SK-N-SH treated with all-trans-retinoic acid at 6 μM for 48 hours (cell line): ENCODE measurements at regions not wholly inside any gene's neighbourhood (a gene's known extent, or its start where the extent isn't known, plus 50 kb on each side); places are given as distances from the start of the nearest gene placed in this dataset.

ENCODE experiments used
- CSDC2 ChIP-seq: fragments of 250-450 bp; sonication (Bioruptor Pico); IDR thresholded peaks from 2 replicates; pipeline ENCODE4 v1.5.0; 2020; ENCODE audit warnings: mild to moderate bottlenecking, moderate library complexity
- ESRRG ChIP-seq: fragments of 250-450 bp; sonication (Bioruptor Pico); IDR thresholded peaks from 2 replicates; pipeline ENCODE4 v1.6.1; 2021; ENCODE audit warnings: mild to moderate bottlenecking
- TCF4 ChIP-seq: fragments of 250-450 bp; sonication (Bioruptor Pico); IDR thresholded peaks from 2 replicates; pipeline ENCODE4 v1.8.0; 2021; ENCODE audit warnings: mild to moderate bottlenecking, moderate library complexity, borderline replicate concordance
- TF ChIP-seq, protein P1 (sequence below): fragments of 250-450 bp; sonication (Bioruptor Pico); IDR thresholded peaks from 2 replicates; pipeline ENCODE4 v1.5.1; 2021; ENCODE audit warnings: mild to moderate bottlenecking, moderate library complexity

DNA sequence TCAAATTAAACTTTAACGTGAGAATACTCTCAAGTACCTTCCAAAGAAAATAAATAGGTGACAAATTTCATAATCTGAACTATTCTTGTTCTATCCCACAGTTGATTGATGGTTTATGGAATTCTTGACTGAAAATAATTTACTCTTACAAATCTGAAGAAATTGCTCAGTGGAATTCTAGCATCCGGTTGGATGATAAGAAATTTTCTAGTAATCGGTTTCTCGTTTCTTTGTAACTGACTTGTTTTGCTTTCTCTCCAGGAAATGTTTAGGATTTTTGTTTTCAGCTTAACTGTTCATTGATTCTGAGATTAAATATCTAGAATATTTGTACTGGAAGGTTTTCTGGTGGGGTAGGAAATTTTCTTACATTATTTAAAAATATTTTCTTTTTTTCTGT is 558.9 kb upstream of the ADAMTS5 start:
- TF ChIP-seq ESRRG (CRISPR knock-in tag) (no peak), TCF4 (CRISPR knock-in tag) (no peak), CSDC2 (no peak)
- TF ChIP-seq, protein P1, sequence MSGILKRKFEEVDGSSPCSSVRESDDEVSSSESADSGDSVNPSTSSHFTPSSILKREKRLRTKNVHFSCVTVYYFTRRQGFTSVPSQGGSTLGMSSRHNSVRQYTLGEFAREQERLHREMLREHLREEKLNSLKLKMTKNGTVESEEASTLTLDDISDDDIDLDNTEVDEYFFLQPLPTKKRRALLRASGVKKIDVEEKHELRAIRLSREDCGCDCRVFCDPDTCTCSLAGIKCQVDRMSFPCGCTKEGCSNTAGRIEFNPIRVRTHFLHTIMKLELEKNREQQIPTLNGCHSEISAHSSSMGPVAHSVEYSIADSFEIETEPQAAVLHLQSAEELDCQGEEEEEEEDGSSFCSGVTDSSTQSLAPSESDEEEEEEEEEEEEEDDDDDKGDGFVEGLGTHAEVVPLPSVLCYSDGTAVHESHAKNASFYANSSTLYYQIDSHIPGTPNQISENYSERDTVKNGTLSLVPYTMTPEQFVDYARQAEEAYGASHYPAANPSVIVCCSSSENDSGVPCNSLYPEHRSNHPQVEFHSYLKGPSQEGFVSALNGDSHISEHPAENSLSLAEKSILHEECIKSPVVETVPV = no peak
